ENCODE measurements at regions not wholly inside any gene's neighbourhood (a gene's known extent, or its start where the extent isn't known, plus 50 kb on each side); places are given as distances from the start of the nearest gene placed in this dataset.

DNA sequence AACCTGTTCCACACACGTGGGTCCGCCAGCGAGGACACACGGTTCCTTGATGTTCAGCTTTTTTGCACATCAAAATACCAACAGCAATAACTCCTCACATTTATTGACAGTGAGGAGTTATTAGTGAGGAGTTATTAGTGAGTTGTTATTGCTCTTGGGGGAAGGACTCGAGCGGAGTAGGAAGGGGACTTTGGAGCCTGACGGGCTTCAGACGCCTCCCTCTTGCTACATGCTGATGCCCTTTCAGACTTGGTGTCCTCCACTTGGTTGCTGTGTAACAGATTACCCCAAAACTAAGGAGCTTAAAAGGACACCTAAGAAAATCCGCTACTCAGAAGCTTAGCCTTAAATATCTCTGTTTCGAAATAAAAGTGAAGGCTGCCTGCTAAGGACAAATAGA is 181.9 kb upstream of the MSX2 start:
- H3K36me3 ChIP-seq: no peaks in the 10 kb centered on the region
- no peak for TF ChIP-seq POLR2A (IDR thresholded peaks at IDR 0.05)
- TF ChIP-seq CTCF (IDR thresholded peaks at IDR 0.05): no peak
- intact Hi-C loops (cut with DNase I): no loop called here
- no peaks in the 10 kb centered on the region for H3K4me1 ChIP-seq
- H3K4me3 ChIP-seq: no peak overlapping the region
- 77 to 88% methylated on average over 7 to 9 of the region's 10 CpGs for WGBS, 2 donors
- DNase-seq: no peak
- H3K9me3 ChIP-seq: no peaks in the 10 kb centered on the region
- no peak overlapping the region for H3K27ac ChIP-seq
- H3K27me3 ChIP-seq: peaks cover 0 to 10% (median 0%) of the 10 kb centered on the region in 4 donors

- H3K27ac ChIP-seq: no peak overlapping the region
- H3K36me3 ChIP-seq: no peaks in the 10 kb centered on the region
- peaks cover 0 to 24% (median 0%) of the 10 kb centered on the region in 4 donors for H3K27me3 ChIP-seq
- WGBS, 2 donors: 59 to 77% methylated on average over 3 of the region's 3 CpGs
- TF ChIP-seq CTCF (IDR thresholded peaks at IDR 0.05): no peak
- DNase-seq: no peak
- no peaks in the 10 kb centered on the region for H3K4me1 ChIP-seq
- intact Hi-C loops (cut with DNase I): no loop called here
- H3K9me3 ChIP-seq: no peaks in the 10 kb centered on the region
- H3K4me3 ChIP-seq: no peak overlapping the region
Measured at GRCh38 chr5:174545926-174546325, 178.5 kb upstream of the MSX2 start.

DNA sequence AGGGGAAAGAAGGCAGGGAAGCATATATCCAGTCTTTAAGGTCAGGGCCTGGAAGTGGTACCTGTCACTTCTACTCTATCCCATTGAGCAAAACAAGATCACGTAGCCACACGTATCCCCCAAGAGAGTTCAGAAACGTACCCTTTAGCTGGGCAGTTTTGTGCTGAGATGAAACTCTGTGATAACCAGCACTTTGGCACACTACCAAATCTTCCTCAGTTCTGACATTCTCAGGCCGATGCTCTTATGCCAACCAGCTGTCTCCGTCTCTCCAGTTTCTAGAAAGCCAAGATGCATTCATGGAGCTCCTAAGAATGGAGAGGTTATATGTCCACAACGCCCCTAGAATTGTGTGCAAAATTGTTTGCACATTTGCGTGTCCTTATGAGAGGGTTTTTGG is 176.6 kb upstream of the MSX2 start:
- Histone ChIP-seq H3K9me3 (no peaks in the 10 kb centered on the region), H3K4me3 (no peak overlapping the region), H3K27me3 (peaks cover 0 to 32% (median 0%) of the 10 kb centered on the region in 4 donors), H3K27ac (no peak overlapping the region), H3K4me1 (no peaks in the 10 kb centered on the region), H3K36me3 (no peaks in the 10 kb centered on the region)
- DNase-seq: no peak
- WGBS, 2 donors: 62 to 78% methylated on average over 6 to 7 of the region's 7 CpGs
- TF ChIP-seq POLR2A (IDR thresholded peaks at IDR 0.05): no peak
- no peak for TF ChIP-seq CTCF (IDR thresholded peaks at IDR 0.05)
- intact Hi-C loops (cut with DNase I): no loop called here

GRCh38 chr5:174549254-174549653 is 175.1 kb upstream of the MSX2 start:
- intact Hi-C loops (cut with DNase I): no loop called here
- DNase-seq: no peak
- H3K27ac ChIP-seq: no peak overlapping the region
- TF ChIP-seq CTCF (IDR thresholded peaks at IDR 0.05): no peak
- no peak for TF ChIP-seq POLR2A (IDR thresholded peaks at IDR 0.05)
- H3K4me1 ChIP-seq: no peaks in the 10 kb centered on the region
- WGBS, 2 donors: 40 to 67% methylated on average over 4 of the region's 5 CpGs
- peaks cover 0 to 22% (median 0%) of the 10 kb centered on the region in 4 donors for H3K27me3 ChIP-seq
- H3K36me3 ChIP-seq: no peaks in the 10 kb centered on the region
- no peak overlapping the region for H3K4me3 ChIP-seq
- H3K9me3 ChIP-seq: no peaks in the 10 kb centered on the region

DNA sequence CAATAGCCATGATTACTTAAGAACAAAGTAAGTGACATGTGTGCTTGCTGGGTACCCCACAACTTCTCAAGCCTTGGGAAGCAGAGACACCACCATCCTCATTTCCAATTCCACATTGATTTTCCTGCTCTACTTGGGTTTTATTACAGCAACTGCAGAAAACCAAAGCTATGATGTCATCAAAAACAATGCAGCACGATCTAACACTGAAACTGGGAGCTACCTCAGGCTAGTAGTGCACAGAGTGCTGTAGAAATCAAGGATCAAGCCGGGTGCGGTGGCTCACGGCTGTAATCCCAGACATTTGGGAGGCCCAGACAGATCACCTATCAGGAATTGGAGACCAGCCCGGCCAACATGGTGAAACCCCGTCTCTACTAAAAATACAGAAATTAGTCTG is 174.4 kb upstream of the MSX2 start:
- no peaks in the 10 kb centered on the region for H3K36me3 ChIP-seq
- H3K4me3 ChIP-seq: no peak overlapping the region
- WGBS, 2 donors: 22 to 74% methylated on average over 2 to 6 of the region's 6 CpGs
- TF ChIP-seq CTCF (IDR thresholded peaks at IDR 0.05) (no peak), POLR2A (IDR thresholded peaks at IDR 0.05) (no peak)
- H3K4me1 ChIP-seq: no peaks in the 10 kb centered on the region
- H3K27ac ChIP-seq: no peak overlapping the region
- intact Hi-C loops (cut with DNase I): no loop called here
- H3K27me3 ChIP-seq: peaks cover 0 to 22% (median 0%) of the 10 kb centered on the region in 4 donors
- DNase-seq: no peak
- no peaks in the 10 kb centered on the region for H3K9me3 ChIP-seq
